NCI-H510A treated with DMSO at 0.1 percent for 48 hours (cell line): ENCODE measurements at regions not wholly inside any gene's neighbourhood (a gene's known extent, or its start where the extent isn't known, plus 50 kb on each side); places are given as distances from the start of the nearest gene placed in this dataset.

Experiments
- DNase-seq: peaks from one replicate; lab custom pipeline; 2025; lab: John Stamatoyannopoulos, UW

- DNase-seq, result no peak
Observed at GRCh38 chr7:114112806-114113205, 194.0 kb upstream of the PPP1R3A start.

GRCh38 chr7:114110666-114111065, 191.9 kb upstream of the PPP1R3A start:
- DNase-seq, result no peak

- no peak for DNase-seq
Observed at GRCh38 chr7:114109721-114110120, 190.9 kb upstream of the PPP1R3A start.

- DNase-seq, result no peak
Observed at GRCh38 chr7:114109304-114109703, 190.5 kb upstream of the PPP1R3A start.

GRCh38 chr7:114108510-114108909, 189.7 kb upstream of the PPP1R3A start:
- DNase-seq, result no peak

- no peak for DNase-seq
Observed at GRCh38 chr7:114107522-114107921, 188.7 kb upstream of the PPP1R3A start.

- DNase-seq, result no peak
Observed at GRCh38 chr7:114104035-114104434, 185.2 kb upstream of the PPP1R3A start.

- DNase-seq, result no peak
Observed at GRCh38 chr7:114102996-114103395, 184.2 kb upstream of the PPP1R3A start.

- DNase-seq, result no peak
Observed at GRCh38 chr7:114102131-114102530, 183.3 kb upstream of the PPP1R3A start.

GRCh38 chr7:114100810-114101209, 182.0 kb upstream of the PPP1R3A start:
- no peak for DNase-seq

GRCh38 chr7:114099337-114099736, 180.5 kb upstream of the PPP1R3A start:
- no peak for DNase-seq

GRCh38 chr7:114095885-114096284, 177.1 kb upstream of the PPP1R3A start:
- DNase-seq, result no peak

- no peak for DNase-seq
Observed at GRCh38 chr7:114088470-114088940, 169.7 kb upstream of the PPP1R3A start.

GRCh38 chr7:114087653-114088469, 169.1 kb upstream of the PPP1R3A start:
- DNase-seq, result peak; percentile 23

GRCh38 chr7:114086914-114087652, 168.3 kb upstream of the PPP1R3A start:
- DNase-seq, result peak; percentile 48

- no peak for DNase-seq
Observed at GRCh38 chr7:114086537-114086913, 167.7 kb upstream of the PPP1R3A start.

GRCh38 chr7:114085592-114086501, 167.0 kb upstream of the PPP1R3A start:
- DNase-seq, result peak; percentile 71

GRCh38 chr7:114085313-114085591, 166.4 kb upstream of the PPP1R3A start:
- DNase-seq, result no peak

- DNase-seq, result peak; percentile 68
Observed at GRCh38 chr7:114084472-114085312, 165.9 kb upstream of the PPP1R3A start.

GRCh38 chr7:114084002-114084471, 165.2 kb upstream of the PPP1R3A start:
- DNase-seq, result no peak
